ENCODE measurements at regions not wholly inside any gene's neighbourhood (a gene's known extent, or its start where the extent isn't known, plus 50 kb on each side); places are given as distances from the start of the nearest gene placed in this dataset.

DNA sequence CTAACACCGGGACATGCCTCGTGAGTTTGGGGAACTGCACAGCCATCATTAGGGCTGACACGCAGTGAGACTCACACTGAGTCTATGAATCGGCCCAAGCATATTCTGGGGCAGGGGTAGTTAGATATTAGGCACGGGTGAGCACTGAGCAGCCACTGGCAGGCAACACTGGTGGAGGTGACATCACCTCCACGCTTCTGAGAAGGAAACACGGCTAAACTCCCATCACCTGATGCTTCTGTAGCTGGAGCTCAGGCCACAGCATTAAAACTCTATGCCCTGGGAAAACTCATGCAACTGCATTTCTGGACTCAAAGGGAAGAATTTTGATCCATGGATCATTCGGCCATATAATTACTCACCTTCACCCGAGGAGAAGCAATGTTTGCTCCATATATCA lies 100.8 kb upstream of the OTUD4 start:
- ATAC-seq (ENCODE audit: low FRiP score): no peak
- no peaks in the 10 kb centered on the region for H3K9me3 ChIP-seq (ENCODE audit: control insufficient read depth, low read length)
- no peak for DNase-seq
- H3K36me3 ChIP-seq (ENCODE audit: control insufficient read depth in 1 of 2, insufficient read depth in 2 of 2, low read length in 1 of 2): no peaks in the 10 kb centered on the region
- peaks cover 2 to 5% of the 10 kb centered on the region in 2 donors for H3K4me1 ChIP-seq (ENCODE audit: control insufficient read depth in 1 of 2, insufficient read depth in 2 of 2, low read length in 2 of 2)
- intact Hi-C loops (cut with DNase I): no loop called here
- WGBS, 2 donors: 83 to 85% methylated on average over 9 of the region's 9 CpGs
- no peak overlapping the region for H3K27ac ChIP-seq (ENCODE audit: low read depth in 1 of 2, low read length in 2 of 2)
- no peaks in the 10 kb centered on the region for H3K27me3 ChIP-seq (ENCODE audit: control insufficient read depth in 1 of 2, insufficient read depth in 2 of 2, low read length in 1 of 2)
- no peak overlapping the region for H3K4me3 ChIP-seq (ENCODE audit: low read length in 2 of 2)

DNA sequence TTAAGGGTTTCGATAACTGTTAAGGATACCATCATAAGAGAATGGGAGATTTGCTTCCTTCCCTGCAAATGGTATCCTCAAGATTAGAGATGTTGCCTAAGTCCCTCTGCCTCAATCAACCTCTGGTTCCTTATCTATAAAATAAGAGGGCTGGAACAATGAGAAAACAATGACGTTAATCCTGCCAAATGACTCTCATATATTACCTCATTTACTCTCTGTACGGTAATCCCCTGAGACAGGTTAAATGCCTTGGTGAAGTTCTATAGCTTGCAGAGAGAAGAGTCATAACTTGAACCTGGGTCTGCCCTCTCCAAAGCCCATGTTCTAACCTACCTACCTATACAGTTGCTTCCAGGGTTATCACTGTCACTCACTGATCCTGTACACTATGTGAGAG lies 100.2 kb upstream of the OTUD4 start:
- no peaks in the 10 kb centered on the region for H3K9me3 ChIP-seq (ENCODE audit: control insufficient read depth, low read length)
- ATAC-seq (ENCODE audit: low FRiP score): no peak
- no peaks in the 10 kb centered on the region for H3K36me3 ChIP-seq (ENCODE audit: control insufficient read depth in 1 of 2, insufficient read depth in 2 of 2, low read length in 1 of 2)
- no peak overlapping the region for H3K4me3 ChIP-seq (ENCODE audit: low read length in 2 of 2)
- no peaks in the 10 kb centered on the region for H3K27me3 ChIP-seq (ENCODE audit: control insufficient read depth in 1 of 2, insufficient read depth in 2 of 2, low read length in 1 of 2)
- 81 to 84% methylated on average over 3 of the region's 3 CpGs for WGBS, 2 donors
- H3K27ac ChIP-seq (ENCODE audit: low read depth in 1 of 2, low read length in 2 of 2): no peak overlapping the region
- intact Hi-C loops (cut with DNase I): no loop called here
- no peak for DNase-seq
- peaks cover 2 to 5% of the 10 kb centered on the region in 2 donors for H3K4me1 ChIP-seq (ENCODE audit: control insufficient read depth in 1 of 2, insufficient read depth in 2 of 2, low read length in 2 of 2)

DNA sequence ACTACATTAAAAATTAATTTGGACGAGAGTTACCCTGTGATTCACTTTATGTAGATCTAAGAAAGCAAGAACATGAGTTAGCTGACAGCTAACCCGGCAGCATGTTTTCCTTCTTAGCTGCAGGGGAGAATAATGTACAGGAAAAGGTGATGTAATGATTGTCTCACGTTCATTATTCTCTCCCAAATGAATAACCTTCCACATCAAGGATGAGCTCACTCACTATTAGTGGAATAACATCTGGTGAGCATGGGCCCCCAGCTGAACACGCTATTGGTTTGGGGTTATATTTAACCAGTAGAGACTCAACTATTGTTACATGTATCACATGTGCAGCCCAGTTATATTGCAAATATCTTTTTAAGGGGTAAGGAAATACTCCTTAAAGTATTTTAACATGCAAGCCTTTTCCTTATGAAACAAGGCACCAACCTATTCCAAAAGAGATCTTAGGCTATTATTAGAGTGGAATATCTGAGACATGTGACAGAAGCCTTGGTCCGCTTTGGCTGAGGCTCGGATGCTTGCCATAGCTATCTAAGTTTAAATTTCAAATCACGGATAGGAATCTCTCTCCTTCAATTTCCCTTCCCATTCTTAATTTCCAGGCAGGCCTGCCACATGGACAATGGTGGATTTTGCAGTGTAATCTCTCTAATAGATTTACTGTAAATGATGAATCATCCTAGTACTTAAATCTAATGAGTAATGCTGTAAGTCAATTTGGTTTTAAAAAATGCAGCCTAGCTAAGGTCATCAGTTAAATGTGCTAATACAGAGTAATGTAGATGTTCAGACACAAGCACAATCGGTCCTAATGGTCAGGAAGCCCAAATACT lies 99.0 kb upstream of the OTUD4 start:
- Histone ChIP-seq H3K27ac (ENCODE audit: low read depth in 1 of 2, low read length in 2 of 2) (no peak overlapping the region), H3K9me3 (ENCODE audit: control insufficient read depth, low read length) (no peaks in the 10 kb centered on the region), H3K4me3 (ENCODE audit: low read length in 2 of 2) (no peak overlapping the region), H3K4me1 (ENCODE audit: control insufficient read depth in 1 of 2, insufficient read depth in 2 of 2, low read length in 2 of 2) (peaks cover 2 to 5% of the 10 kb centered on the region in 2 donors), H3K36me3 (ENCODE audit: control insufficient read depth in 1 of 2, insufficient read depth in 2 of 2, low read length in 1 of 2) (no peaks in the 10 kb centered on the region), H3K27me3 (ENCODE audit: control insufficient read depth in 1 of 2, insufficient read depth in 2 of 2, low read length in 1 of 2) (no peaks in the 10 kb centered on the region)
- intact Hi-C loops (cut with DNase I): no loop called here
- ATAC-seq (ENCODE audit: low FRiP score) (peak; percentile 15), DNase-seq (no peak)
- WGBS, 2 donors: 21 to 22% methylated on average over 8 of the region's 8 CpGs

DNA sequence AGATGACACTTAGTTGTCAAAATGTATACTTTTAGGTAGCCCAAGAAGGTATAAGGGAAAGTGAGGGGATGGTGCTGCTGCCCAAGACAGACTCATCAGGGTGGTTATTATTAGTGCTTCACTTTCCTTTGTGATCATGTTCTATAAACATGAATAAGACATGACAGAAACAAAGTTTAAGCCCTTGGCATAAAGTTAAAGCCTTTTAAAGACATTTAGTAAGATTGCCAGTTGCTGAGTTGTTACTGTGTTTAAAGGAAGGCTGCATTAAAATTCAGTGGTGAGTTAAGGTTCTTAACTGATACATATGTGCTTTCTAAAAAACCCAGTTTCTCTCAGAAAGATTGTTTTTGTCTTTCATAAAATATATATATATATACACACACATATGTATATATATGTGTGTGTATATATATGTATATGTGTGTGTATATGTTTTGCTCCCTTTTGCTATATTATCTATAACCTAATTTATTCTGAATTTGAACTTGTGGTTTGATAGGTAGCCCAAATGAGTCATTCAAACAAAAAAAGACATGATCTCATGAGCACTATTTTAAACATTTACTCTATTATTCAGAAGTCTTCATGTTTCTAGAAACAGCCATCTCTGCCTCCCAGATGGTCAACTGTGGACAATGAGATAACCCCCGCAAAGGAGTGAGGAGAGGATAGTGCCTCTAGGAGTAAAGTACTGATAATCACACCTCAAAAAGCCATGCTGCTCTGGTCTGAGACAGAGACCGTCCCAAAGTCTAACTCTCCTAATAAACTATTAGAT lies 98.1 kb upstream of the OTUD4 start:
- Histone ChIP-seq H3K27ac (ENCODE audit: low read depth in 1 of 2, low read length in 2 of 2) (no peak overlapping the region), H3K9me3 (ENCODE audit: control insufficient read depth, low read length) (no peaks in the 10 kb centered on the region), H3K36me3 (ENCODE audit: control insufficient read depth in 1 of 2, insufficient read depth in 2 of 2, low read length in 1 of 2) (no peaks in the 10 kb centered on the region), H3K4me3 (ENCODE audit: low read length in 2 of 2) (no peak overlapping the region), H3K4me1 (ENCODE audit: control insufficient read depth in 1 of 2, insufficient read depth in 2 of 2, low read length in 2 of 2) (peaks cover 2 to 5% of the 10 kb centered on the region in 2 donors), H3K27me3 (ENCODE audit: control insufficient read depth in 1 of 2, insufficient read depth in 2 of 2, low read length in 1 of 2) (no peaks in the 10 kb centered on the region)
- 80 to 84% methylated on average over 2 of the region's 2 CpGs for WGBS, 2 donors
- ATAC-seq (ENCODE audit: low FRiP score) (no peak), DNase-seq (no peak)
- intact Hi-C loops (cut with DNase I): no loop called here

DNA sequence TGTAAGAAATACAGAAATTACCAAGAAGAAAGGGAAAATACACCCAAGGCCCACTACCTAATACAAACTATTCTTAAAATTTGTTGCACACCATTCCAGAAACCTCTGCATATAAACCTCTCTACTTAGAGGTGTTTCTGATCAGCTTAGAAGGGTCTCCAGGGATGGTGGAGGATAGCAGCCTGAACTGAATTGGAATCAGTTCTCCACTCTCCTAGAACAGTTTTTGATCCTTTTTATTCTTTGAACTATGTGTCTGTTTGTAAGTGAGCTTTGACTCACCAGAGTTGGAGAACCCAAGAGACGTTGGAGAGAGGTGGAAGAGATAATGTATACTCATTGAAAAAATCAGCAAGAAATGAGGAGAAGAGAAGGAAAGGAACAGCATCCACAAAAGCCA lies 96.6 kb upstream of the OTUD4 start:
- H3K4me1 ChIP-seq (ENCODE audit: control insufficient read depth in 1 of 2, insufficient read depth in 2 of 2, low read length in 2 of 2): peaks cover 2 to 5% of the 10 kb centered on the region in 2 donors
- DNase-seq: no peak
- H3K9me3 ChIP-seq (ENCODE audit: control insufficient read depth, low read length): no peaks in the 10 kb centered on the region
- H3K36me3 ChIP-seq (ENCODE audit: control insufficient read depth in 1 of 2, insufficient read depth in 2 of 2, low read length in 1 of 2): no peaks in the 10 kb centered on the region
- intact Hi-C loops (cut with DNase I): no loop called here
- no peak overlapping the region for H3K4me3 ChIP-seq (ENCODE audit: low read length in 2 of 2)
- 71 to 75% methylated on average over 1 of the region's 1 CpG for WGBS, 2 donors
- H3K27me3 ChIP-seq (ENCODE audit: control insufficient read depth in 1 of 2, insufficient read depth in 2 of 2, low read length in 1 of 2): no peaks in the 10 kb centered on the region
- no peak overlapping the region for H3K27ac ChIP-seq (ENCODE audit: low read depth in 1 of 2, low read length in 2 of 2)
- ATAC-seq (ENCODE audit: low FRiP score): no peak

DNA sequence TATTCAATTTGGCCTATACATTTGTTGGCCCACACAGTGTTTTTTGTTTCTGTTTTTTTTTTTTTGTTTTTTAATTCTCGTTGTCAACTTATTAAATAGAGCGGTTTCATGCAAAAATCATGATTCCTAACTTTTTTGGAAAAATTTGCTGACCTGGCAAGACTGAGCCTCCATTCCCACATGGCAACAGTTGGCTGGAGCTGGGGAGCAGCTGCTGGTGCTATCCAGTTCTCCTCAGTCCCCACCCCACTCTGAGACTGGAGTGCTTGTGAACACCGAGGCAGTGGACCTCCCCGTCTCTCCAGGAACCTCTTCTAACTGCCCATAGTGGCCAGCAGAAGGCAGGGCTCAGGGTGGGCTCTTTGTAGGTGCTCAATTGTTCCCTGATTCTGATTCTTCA lies 95.7 kb upstream of the OTUD4 start:
- intact Hi-C loops (cut with DNase I): no loop called here
- peaks cover 2 to 5% of the 10 kb centered on the region in 2 donors for H3K4me1 ChIP-seq (ENCODE audit: control insufficient read depth in 1 of 2, insufficient read depth in 2 of 2, low read length in 2 of 2)
- H3K27me3 ChIP-seq (ENCODE audit: control insufficient read depth in 1 of 2, insufficient read depth in 2 of 2, low read length in 1 of 2): no peaks in the 10 kb centered on the region
- H3K27ac ChIP-seq (ENCODE audit: low read depth in 1 of 2, low read length in 2 of 2): no peak overlapping the region
- H3K4me3 ChIP-seq (ENCODE audit: low read length in 2 of 2): no peak overlapping the region
- 74 to 79% methylated on average over 4 of the region's 4 CpGs for whole genome bisulfite sequencing, 2 donors
- H3K9me3 ChIP-seq (ENCODE audit: control insufficient read depth, low read length): no peaks in the 10 kb centered on the region
- ATAC-seq (ENCODE audit: low FRiP score) (no peak), DNase-seq (no peak)
- H3K36me3 ChIP-seq (ENCODE audit: control insufficient read depth in 1 of 2, insufficient read depth in 2 of 2, low read length in 1 of 2): no peaks in the 10 kb centered on the region

DNA sequence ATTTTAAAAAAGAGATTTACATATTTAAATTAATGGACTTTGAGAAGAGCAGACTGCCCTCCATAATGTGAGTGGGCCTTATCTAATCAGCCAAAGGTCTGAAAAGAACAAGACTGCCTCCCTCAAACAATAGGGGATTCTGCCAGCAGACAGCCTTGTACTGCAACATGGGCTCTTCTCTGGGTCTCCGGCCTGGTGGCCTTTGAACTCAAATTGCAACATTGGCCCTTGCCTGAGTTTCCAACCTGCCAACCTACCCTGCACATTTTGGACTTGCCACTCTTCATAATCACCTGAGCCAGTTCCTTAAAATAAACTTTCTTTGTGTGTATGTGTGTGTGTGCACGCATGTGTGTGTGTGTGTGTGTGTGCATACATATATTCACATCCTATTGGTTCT lies 90.8 kb upstream of the OTUD4 start:
- no peak for ATAC-seq (ENCODE audit: low FRiP score)
- H3K4me1 ChIP-seq (ENCODE audit: control insufficient read depth in 1 of 2, insufficient read depth in 2 of 2, low read length in 2 of 2): no peaks in the 10 kb centered on the region
- intact Hi-C loops (cut with DNase I): no loop called here
- no peaks in the 10 kb centered on the region for H3K9me3 ChIP-seq (ENCODE audit: control insufficient read depth, low read length)
- 36 to 41% methylated on average over 2 of the region's 2 CpGs for WGBS, 2 donors
- no peak for DNase-seq
- H3K27ac ChIP-seq (ENCODE audit: low read depth in 1 of 2, low read length in 2 of 2): no peak overlapping the region
- no peaks in the 10 kb centered on the region for H3K27me3 ChIP-seq (ENCODE audit: control insufficient read depth in 1 of 2, insufficient read depth in 2 of 2, low read length in 1 of 2)
- H3K4me3 ChIP-seq (ENCODE audit: low read length in 2 of 2): no peak overlapping the region
- H3K36me3 ChIP-seq (ENCODE audit: control insufficient read depth in 1 of 2, insufficient read depth in 2 of 2, low read length in 1 of 2): no peaks in the 10 kb centered on the region

DNA sequence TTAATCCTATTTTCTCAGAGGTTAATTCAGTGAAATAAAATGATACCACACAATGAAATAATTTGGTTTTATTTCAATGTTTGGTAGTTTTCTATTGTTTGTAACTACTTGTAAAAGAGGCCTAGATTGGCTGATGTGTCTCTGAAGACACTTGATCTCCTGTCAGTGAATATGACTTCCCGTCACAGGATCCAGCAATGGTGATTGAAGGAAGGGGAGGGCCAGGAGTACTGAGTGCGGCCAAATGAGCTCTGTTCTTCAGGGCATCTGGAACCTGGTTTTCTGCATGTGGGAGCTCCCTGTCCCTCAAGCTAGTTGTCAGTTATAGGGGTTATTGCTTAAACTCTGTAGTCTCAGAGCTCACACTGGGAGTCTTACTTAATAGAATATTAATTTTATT lies 86.5 kb upstream of the OTUD4 start:
- no peaks in the 10 kb centered on the region for H3K36me3 ChIP-seq (ENCODE audit: control insufficient read depth in 1 of 2, insufficient read depth in 2 of 2, low read length in 1 of 2)
- no peak overlapping the region for H3K4me3 ChIP-seq (ENCODE audit: low read length in 2 of 2)
- H3K9me3 ChIP-seq (ENCODE audit: control insufficient read depth, low read length): no peaks in the 10 kb centered on the region
- no peak overlapping the region for H3K27ac ChIP-seq (ENCODE audit: low read depth in 1 of 2, low read length in 2 of 2)
- 32 to 37% methylated on average over 2 of the region's 2 CpGs for WGBS, 2 donors
- no peaks in the 10 kb centered on the region for H3K4me1 ChIP-seq (ENCODE audit: control insufficient read depth in 1 of 2, insufficient read depth in 2 of 2, low read length in 2 of 2)
- no peaks in the 10 kb centered on the region for H3K27me3 ChIP-seq (ENCODE audit: control insufficient read depth in 1 of 2, insufficient read depth in 2 of 2, low read length in 1 of 2)
- intact Hi-C loops (cut with DNase I): no loop called here
- ATAC-seq (ENCODE audit: low FRiP score): no peak
- DNase-seq: no peak

DNA sequence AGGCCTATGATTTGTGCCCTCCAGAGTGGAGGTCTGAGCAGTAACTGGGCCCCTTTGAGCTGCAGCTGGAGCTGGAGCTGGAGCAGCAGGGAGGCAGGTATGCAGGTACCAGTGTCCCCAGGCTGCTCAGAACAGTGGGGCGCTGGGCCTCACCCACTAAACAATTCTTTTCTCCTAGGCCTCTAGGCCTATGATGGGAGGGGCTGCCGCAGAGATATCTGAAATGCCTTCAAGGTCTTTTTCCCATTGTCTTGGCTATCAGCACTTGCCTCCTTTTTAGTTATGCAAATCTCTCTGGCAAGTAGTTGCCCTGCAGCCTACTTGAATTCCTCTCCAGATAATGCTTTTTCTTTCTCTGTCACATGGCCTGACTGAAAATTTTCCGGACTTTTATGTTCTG lies 79.7 kb upstream of the OTUD4 start:
- no peaks in the 10 kb centered on the region for H3K4me1 ChIP-seq (ENCODE audit: control insufficient read depth in 1 of 2, insufficient read depth in 2 of 2, low read length in 2 of 2)
- H3K4me3 ChIP-seq (ENCODE audit: low read length in 2 of 2): no peak overlapping the region
- no peaks in the 10 kb centered on the region for H3K36me3 ChIP-seq (ENCODE audit: control insufficient read depth in 1 of 2, insufficient read depth in 2 of 2, low read length in 1 of 2)
- 84 to 88% methylated on average over 3 of the region's 3 CpGs for WGBS, 2 donors
- H3K27ac ChIP-seq (ENCODE audit: low read depth in 1 of 2, low read length in 2 of 2): no peak overlapping the region
- DNase-seq: no peak
- intact Hi-C loops (cut with DNase I): no loop called here
- no peaks in the 10 kb centered on the region for H3K27me3 ChIP-seq (ENCODE audit: control insufficient read depth in 1 of 2, insufficient read depth in 2 of 2, low read length in 1 of 2)
- H3K9me3 ChIP-seq (ENCODE audit: control insufficient read depth, low read length): peaks cover 6% of the 10 kb centered on the region
- ATAC-seq (ENCODE audit: low FRiP score): no peak
